PC-3 (cell line): ENCODE measurements at regions not wholly inside any gene's neighbourhood (a gene's known extent, or its start where the extent isn't known, plus 50 kb on each side); places are given as distances from the start of the nearest gene placed in this dataset.
A peak's percentile ranks its signal among the peaks of the same experiment; 100 is the strongest.

Experiments used
- ATAC-seq: fragments of 200-7000 bp; cut with Tn5 transposase; 2 replicates; pipeline ENCODE4 v1.9.1; 2020; ENCODE audit warnings: mild to moderate bottlenecking, moderate library complexity
- BruUV-seq: library from RNA; stranded (reverse); fragments of 400-500 nt; replicated peaks from 2 replicates; lab custom pipeline; 2021; lab: Mats Ljungman, UMichigan
- CTCF ChIA-PET: fragments of 300-600 bp; sonication (Branson Sonifier 250); formaldehyde crosslinking; loops from one replicate; lab custom pipeline; 2022; ENCODE audit warnings: antibody characterized with exemption; lab: Charles Lee
- POLR2A ChIA-PET: fragments of 300-600 bp; sonication (Branson Sonifier 250); formaldehyde crosslinking; loops from one replicate; lab custom pipeline; 2022; ENCODE audit warnings: antibody characterized with exemption; ENCODE audit not compliant: unreplicated experiment; lab: Charles Lee
- DNase-seq: peaks from one replicate; pipeline ENCODE4 v3.0.0-alpha.2; 2015
- H2AFZ ChIP-seq: fragments of 300-600 bp; sonication (generic); 2 replicates; pipeline ENCODE4 v1.6.0; 2016; ENCODE audit warnings: antibody characterized with exemption, low read length
- H3F3A ChIP-seq: fragments of 300-600 bp; sonication (generic); one replicate; pipeline ENCODE4 v1.6.0; 2017; ENCODE audit warnings: antibody characterized with exemption, low read length, control low read depth, mild to moderate bottlenecking; ENCODE audit not compliant: unreplicated experiment
- H3K27ac ChIP-seq: fragments of 300-600 bp; sonication (generic); 2 replicates; pipeline ENCODE4 v1.5.1; 2016; ENCODE audit warnings: mild to moderate bottlenecking, low read length
- H3K27me3 ChIP-seq: fragments of 300-600 bp; sonication (generic); 2 replicates; pipeline ENCODE4 v1.6.1; 2016; ENCODE audit warnings: low read length, mixed read lengths
- H3K36me3 ChIP-seq: fragments of 300-600 bp; sonication (generic); 2 replicates; pipeline ENCODE4 v1.6.1; 2016; ENCODE audit warnings: low read depth, mixed run types, low read length, mixed read lengths
- H3K4me1 ChIP-seq: fragments of 300-600 bp; sonication (generic); 2 replicates; pipeline ENCODE4 v1.5.1; 2016; ENCODE audit warnings: low read length; ENCODE audit not compliant: insufficient read depth
- H3K4me2 ChIP-seq: fragments of 300-600 bp; sonication (generic); 2 replicates; pipeline ENCODE4 v1.6.0; 2016; ENCODE audit warnings: low read length
- H3K4me3 ChIP-seq: fragments of 300-600 bp; sonication (generic); 2 replicates; pipeline ENCODE4 v1.5.1; 2016; ENCODE audit warnings: mild to moderate bottlenecking, low read length, mixed read lengths
- H3K79me2 ChIP-seq: fragments of 300-600 bp; sonication (generic); 2 replicates; pipeline ENCODE4 v1.6.1; 2017; ENCODE audit warnings: low read length, mixed read lengths
- H3K9ac ChIP-seq: fragments of 300-600 bp; sonication (generic); 2 replicates; pipeline ENCODE4 v1.6.0; 2016; ENCODE audit warnings: mild to moderate bottlenecking, low read length
- H3K9me2 ChIP-seq: fragments of 300-600 bp; sonication (generic); replicated peaks from 2 replicates; pipeline ENCODE4 v1.6.1; 2016; ENCODE audit warnings: mixed run types, low read length, mixed read lengths
- H3K9me3 ChIP-seq: fragments of 300-600 bp; sonication (generic); 2 replicates; pipeline ENCODE4 v1.6.1; 2016; ENCODE audit warnings: low read length, mixed read lengths
- H4K20me1 ChIP-seq: fragments of 300-600 bp; sonication (generic); 2 replicates; pipeline ENCODE4 v1.6.1; 2016; ENCODE audit warnings: low read length, mixed read lengths
- EZH2 ChIP-seq: fragments of 300-600 bp; sonication (generic); IDR thresholded peaks from one replicate; pipeline ENCODE4 v1.6.1; 2017; ENCODE audit warnings: antibody characterized with exemption, mild to moderate bottlenecking, low read length; ENCODE audit not compliant: unreplicated experiment
- EZH2phosphoT487 ChIP-seq: fragments of 300-600 bp; sonication (generic); IDR thresholded peaks from 2 replicates; pipeline ENCODE4 v1.6.1; 2018; ENCODE audit warnings: mild to moderate bottlenecking, antibody characterized with exemption, low read length, borderline replicate concordance
- intact Hi-C: fragments of 100-400 bp; cut with micrococcal nuclease; formaldehyde crosslinking; loops from 2 replicates; pipeline ENCODE4 v1.9.0; 2023
- TF ChIP-seq, protein P1 (sequence below): fragments of 300-600 bp; sonication (generic); conservative IDR thresholded peaks from 2 replicates; pipeline ENCODE4 v1.5.1; 2017; ENCODE audit warnings: antibody characterized with exemption, low read depth, mild to moderate bottlenecking, low read length

DNA sequence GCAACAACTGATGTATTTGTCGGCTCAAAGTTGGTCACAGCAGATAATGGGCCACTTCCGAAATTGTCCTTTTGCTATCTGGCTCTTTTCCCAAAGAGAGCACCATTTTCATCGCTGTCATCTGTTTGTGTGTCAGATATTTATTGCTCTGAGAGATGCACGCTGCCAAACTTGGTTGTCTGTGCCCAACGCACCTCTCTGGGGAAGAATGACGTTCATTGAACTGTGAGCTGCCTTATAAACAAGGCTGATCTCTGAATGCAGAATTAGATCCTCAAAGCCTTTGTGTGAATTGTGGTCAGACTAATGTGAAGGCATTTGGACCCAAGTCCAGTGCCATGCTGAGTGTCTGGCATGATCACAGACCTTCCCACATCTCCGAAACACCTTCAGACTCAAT, 174.7 kb upstream of the LYZL1 start:
- no peak for ATAC-seq
- Histone ChIP-seq H3K27ac (no peak overlapping the region), H3K36me3 (no peaks in the 10 kb centered on the region), H3K4me3 (no peak overlapping the region), H3K27me3 (no peaks in the 10 kb centered on the region), H3K9me2 (no peaks in the 10 kb centered on the region), H3K4me2 (no peak overlapping the region), H3K9me3 (no peaks in the 10 kb centered on the region), H3K9ac (no peak overlapping the region), H3F3A (no peaks in the 10 kb centered on the region), H4K20me1 (no peaks in the 10 kb centered on the region), H2AFZ (no peak overlapping the region), H3K79me2 (no peaks in the 10 kb centered on the region), H3K4me1 (no peaks in the 10 kb centered on the region)
- DNase-seq, result no peak
- ChIA-PET POLR2A (no interaction called here), CTCF (no interaction called here)
- no TSS peak for BruUV-seq
- no peak for TF ChIP-seq EZH2phosphoT487
- TF ChIP-seq EZH2, result no peak
- TF ChIP-seq, protein P1, sequence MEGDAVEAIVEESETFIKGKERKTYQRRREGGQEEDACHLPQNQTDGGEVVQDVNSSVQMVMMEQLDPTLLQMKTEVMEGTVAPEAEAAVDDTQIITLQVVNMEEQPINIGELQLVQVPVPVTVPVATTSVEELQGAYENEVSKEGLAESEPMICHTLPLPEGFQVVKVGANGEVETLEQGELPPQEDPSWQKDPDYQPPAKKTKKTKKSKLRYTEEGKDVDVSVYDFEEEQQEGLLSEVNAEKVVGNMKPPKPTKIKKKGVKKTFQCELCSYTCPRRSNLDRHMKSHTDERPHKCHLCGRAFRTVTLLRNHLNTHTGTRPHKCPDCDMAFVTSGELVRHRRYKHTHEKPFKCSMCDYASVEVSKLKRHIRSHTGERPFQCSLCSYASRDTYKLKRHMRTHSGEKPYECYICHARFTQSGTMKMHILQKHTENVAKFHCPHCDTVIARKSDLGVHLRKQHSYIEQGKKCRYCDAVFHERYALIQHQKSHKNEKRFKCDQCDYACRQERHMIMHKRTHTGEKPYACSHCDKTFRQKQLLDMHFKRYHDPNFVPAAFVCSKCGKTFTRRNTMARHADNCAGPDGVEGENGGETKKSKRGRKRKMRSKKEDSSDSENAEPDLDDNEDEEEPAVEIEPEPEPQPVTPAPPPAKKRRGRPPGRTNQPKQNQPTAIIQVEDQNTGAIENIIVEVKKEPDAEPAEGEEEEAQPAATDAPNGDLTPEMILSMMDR, result no peak
- intact Hi-C loops, result no loop called here

DNA sequence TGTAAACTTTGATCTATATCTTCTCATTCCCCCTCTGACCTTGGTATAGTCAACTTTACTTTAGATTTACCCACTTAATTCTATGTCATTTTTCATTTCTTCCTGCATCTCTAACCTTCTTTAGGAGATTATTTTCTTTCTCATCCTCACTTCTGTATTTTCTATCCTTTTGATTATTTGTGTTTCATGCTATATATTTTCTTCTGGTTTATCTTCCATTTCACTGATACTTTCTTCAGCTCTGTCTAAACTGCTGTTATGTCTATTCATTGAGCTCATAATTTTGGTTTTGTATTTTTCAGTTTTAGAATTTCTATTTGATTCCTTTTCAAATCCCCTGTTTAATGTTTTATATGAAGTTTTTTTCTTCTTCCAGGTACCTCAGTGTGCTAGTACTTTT, 171.1 kb upstream of the LYZL1 start:
- ChIA-PET CTCF (no interaction called here), POLR2A (no interaction called here)
- no peaks in the 10 kb centered on the region for H3K36me3 ChIP-seq
- H3F3A ChIP-seq, result no peaks in the 10 kb centered on the region
- no peak overlapping the region for H3K27ac ChIP-seq
- no peaks in the 10 kb centered on the region for H3K9me3 ChIP-seq
- H3K4me1 ChIP-seq, result peaks cover 15% of the 10 kb centered on the region
- H2AFZ ChIP-seq, result no peak overlapping the region
- no peaks in the 10 kb centered on the region for H3K9me2 ChIP-seq
- TF ChIP-seq EZH2phosphoT487 (no peak), EZH2 (no peak)
- TF ChIP-seq, protein P1, result no peak
- no peaks in the 10 kb centered on the region for H4K20me1 ChIP-seq
- no TSS peak for BruUV-seq
- H3K79me2 ChIP-seq, result no peaks in the 10 kb centered on the region
- H3K27me3 ChIP-seq, result no peaks in the 10 kb centered on the region
- DNase-seq (no peak), ATAC-seq (no peak)
- H3K4me3 ChIP-seq, result no peak overlapping the region
- H3K4me2 ChIP-seq, result no peak overlapping the region
- no peak overlapping the region for H3K9ac ChIP-seq
- intact Hi-C loops, result no loop called here

DNA sequence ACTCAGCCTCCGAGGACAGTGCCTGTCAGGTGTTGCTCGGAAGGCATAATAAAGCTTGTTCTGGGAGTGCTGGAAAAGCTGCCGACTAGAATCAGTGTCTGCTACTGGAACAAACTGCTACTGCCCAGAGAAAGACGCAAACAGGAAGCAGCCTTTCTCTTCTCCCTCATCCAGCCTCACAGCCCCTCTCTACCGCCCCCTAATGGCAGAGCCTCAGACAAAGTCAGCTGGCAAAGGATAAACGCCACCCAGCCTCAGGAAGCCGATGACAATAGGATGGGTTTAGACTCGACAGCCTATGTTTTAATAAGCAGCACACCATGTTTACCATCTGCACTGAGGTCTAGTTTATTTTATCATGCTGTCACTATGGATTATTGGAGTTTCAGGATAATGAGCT, 169.5 kb upstream of the LYZL1 start:
- CTCF ChIA-PET, result interaction anchor here (1.4 kb wide), 1 partner anchor 13 kb away, joined by 7 read pairs; no protein-coding TSS in a partner anchor

More for the DNA sequence above, 169.5 kb upstream of the LYZL1 start:
- no peaks in the 10 kb centered on the region for H3K9me3 ChIP-seq
- no peak overlapping the region for H3K4me2 ChIP-seq
- H3K9me2 ChIP-seq, result no peaks in the 10 kb centered on the region
- DNase-seq, result peak; percentile 53
- no peak overlapping the region for H3K27ac ChIP-seq
- no peaks in the 10 kb centered on the region for H3F3A ChIP-seq
- H3K4me1 ChIP-seq, result peaks cover 15% of the 10 kb centered on the region
- no peaks in the 10 kb centered on the region for H4K20me1 ChIP-seq
- no peak overlapping the region for H3K4me3 ChIP-seq
- no peaks in the 10 kb centered on the region for H3K27me3 ChIP-seq
- no peak overlapping the region for H3K9ac ChIP-seq
- POLR2A ChIA-PET, result no interaction called here
- ATAC-seq, result no peak
- BruUV-seq, result no TSS peak
- TF ChIP-seq, protein P1, result peak; percentile 64
- TF ChIP-seq EZH2, result no peak
- intact Hi-C loops, result no loop called here
- no peaks in the 10 kb centered on the region for H3K79me2 ChIP-seq
- H2AFZ ChIP-seq, result no peak overlapping the region
- no peaks in the 10 kb centered on the region for H3K36me3 ChIP-seq
